Retinal pigment epithelial cell (primary cell): ENCODE measurements at regions not wholly inside any gene's neighbourhood (a gene's known extent, or its start where the extent isn't known, plus 50 kb on each side); places are given as distances from the start of the nearest gene placed in this dataset.
"Not testable (repeated sequence)": the region's sequence is repeated elsewhere in the genome, so short reads cannot be mapped to it uniquely, and the experiment has no call there.

Source experiments
- DNase-seq: peaks from one replicate; pipeline ENCODE4 v3.0.0-alpha.2; 2010; ENCODE audit warnings: low read depth
- H3K4me3 ChIP-seq: 2 replicates; pipeline ENCODE4 v1.5.1; 2011; ENCODE audit warnings: mild to moderate bottlenecking, low read length, control low read depth, moderate library complexity
- CTCF ChIP-seq: conservative IDR thresholded peaks from 2 replicates; pipeline ENCODE4 v1.5.1; 2011; ENCODE audit warnings: low read depth, low read length, control low read depth, inconsistent platforms

- DNase-seq, result no peak
- H3K4me3 ChIP-seq, result no peak overlapping the region
- no peak for TF ChIP-seq CTCF
Measured at GRCh38 chr7:52163311-52163710, 846.7 kb upstream of the COBL start.

- TF ChIP-seq CTCF, result no peak
- DNase-seq, result no peak
- H3K4me3 ChIP-seq, result no peak overlapping the region
Measured at GRCh38 chr7:52161483-52161882, 844.9 kb upstream of the COBL start.

- DNase-seq, result not testable (repeated sequence)
Measured at GRCh38 chr7:52159421-52159820, 842.8 kb upstream of the COBL start.

GRCh38 chr7:52154382-52154781 lies 837.8 kb upstream of the COBL start:
- no peak overlapping the region for H3K4me3 ChIP-seq
- TF ChIP-seq CTCF, result no peak
- no peak for DNase-seq

More at GRCh38 chr7:52159421-52159820, 842.8 kb upstream of the COBL start:
- H3K4me3 ChIP-seq, result not testable (repeated sequence)

GRCh38 chr7:52151559-52151958 lies 835.0 kb upstream of the COBL start:
- DNase-seq, result no peak
- no peak for TF ChIP-seq CTCF
- no peak overlapping the region for H3K4me3 ChIP-seq

GRCh38 chr7:52150952-52151351 lies 834.3 kb upstream of the COBL start:
- no peak overlapping the region for H3K4me3 ChIP-seq
- no peak for DNase-seq
- TF ChIP-seq CTCF, result no peak

- no peak overlapping the region for H3K4me3 ChIP-seq
- DNase-seq, result no peak
- TF ChIP-seq CTCF, result no peak
Measured at GRCh38 chr7:52146871-52147634, 830.4 kb upstream of the COBL start.
